ENCODE measurements at regions not wholly inside any gene's neighbourhood (a gene's known extent, or its start where the extent isn't known, plus 50 kb on each side); places are given as distances from the start of the nearest gene placed in this dataset.

DNA sequence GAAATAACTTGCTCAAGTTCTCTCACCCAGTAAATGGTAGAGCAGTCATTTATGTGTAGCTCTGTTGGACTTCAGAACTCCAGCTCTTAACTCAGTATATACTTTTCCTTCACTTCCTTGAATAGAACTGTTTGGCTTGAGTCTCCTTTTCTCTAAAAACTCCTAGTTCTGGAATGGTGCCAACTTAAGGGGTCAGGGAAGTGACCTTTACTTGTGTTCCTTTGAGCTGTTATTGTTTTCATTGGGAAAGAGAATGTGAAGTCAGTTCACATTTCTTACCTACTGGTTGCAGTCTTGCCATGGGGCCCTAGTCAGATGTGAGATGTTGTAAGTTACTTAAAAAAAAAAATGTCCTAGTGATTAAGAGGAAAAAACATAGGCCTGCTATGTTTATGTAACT, 77.0 kb upstream of the MACF1 start:
- TF ChIP-seq, protein P1, sequence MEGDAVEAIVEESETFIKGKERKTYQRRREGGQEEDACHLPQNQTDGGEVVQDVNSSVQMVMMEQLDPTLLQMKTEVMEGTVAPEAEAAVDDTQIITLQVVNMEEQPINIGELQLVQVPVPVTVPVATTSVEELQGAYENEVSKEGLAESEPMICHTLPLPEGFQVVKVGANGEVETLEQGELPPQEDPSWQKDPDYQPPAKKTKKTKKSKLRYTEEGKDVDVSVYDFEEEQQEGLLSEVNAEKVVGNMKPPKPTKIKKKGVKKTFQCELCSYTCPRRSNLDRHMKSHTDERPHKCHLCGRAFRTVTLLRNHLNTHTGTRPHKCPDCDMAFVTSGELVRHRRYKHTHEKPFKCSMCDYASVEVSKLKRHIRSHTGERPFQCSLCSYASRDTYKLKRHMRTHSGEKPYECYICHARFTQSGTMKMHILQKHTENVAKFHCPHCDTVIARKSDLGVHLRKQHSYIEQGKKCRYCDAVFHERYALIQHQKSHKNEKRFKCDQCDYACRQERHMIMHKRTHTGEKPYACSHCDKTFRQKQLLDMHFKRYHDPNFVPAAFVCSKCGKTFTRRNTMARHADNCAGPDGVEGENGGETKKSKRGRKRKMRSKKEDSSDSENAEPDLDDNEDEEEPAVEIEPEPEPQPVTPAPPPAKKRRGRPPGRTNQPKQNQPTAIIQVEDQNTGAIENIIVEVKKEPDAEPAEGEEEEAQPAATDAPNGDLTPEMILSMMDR (conservative IDR thresholded peaks at IDR 0.05; ENCODE audit: low read depth, low read length): no peak
- TF ChIP-seq EZH2 (IDR thresholded peaks at IDR 0.05; ENCODE audit: borderline replicate concordance, low read depth, low read length, poor library complexity, severe bottlenecking): no peak
